ENCODE measurements at regions not wholly inside any gene's neighbourhood (a gene's known extent, or its start where the extent isn't known, plus 50 kb on each side); places are given as distances from the start of the nearest gene placed in this dataset.

DNA sequence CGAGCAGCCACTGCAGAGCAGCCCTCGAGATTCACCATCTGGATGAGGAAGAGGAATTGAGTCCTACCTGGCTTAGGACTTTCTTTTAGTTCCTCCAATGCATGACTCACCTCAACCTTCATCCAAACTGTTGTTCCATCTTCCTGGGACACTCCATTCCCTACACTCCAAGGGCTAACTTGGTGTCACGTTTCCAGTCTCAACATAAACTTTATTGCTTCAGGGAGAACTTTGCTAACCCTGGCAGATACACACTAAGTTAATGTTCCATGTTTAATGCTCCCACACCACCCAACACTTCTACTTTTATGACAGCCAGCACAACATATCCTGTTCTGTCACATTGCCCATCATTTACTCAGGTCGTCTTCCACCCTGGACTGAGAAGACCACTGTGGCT lies 164.4 kb downstream of the RBM26 start:
- H2AFZ ChIP-seq (ENCODE audit: low read depth, low read length): no peak overlapping the region
- H3K27ac ChIP-seq (ENCODE audit: low read length): no peak overlapping the region

DNA sequence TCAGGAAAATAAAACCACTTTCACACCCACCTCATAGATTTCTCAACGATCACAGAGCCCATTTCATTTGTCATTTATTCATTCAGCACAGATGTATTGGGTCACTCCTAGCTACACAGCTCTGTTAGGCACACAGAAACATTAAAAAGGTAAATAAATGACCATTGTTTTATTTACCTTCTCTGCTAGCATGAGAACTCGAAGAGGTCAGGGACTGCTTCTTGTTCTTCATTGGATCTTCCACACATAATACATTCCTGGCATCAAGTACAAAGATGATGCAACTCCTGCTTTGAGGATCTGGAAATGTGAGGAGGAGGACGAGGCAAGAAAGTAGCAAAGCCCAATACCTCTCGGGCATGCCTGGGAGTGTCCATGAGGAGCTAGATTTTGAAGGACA lies 168.1 kb downstream of the RBM26 start:
- no peaks in the 10 kb centered on the region for H3K79me2 ChIP-seq (replicated peaks; ENCODE audit: insufficient read depth, low read length)
- no peak overlapping the region for H3K9ac ChIP-seq (ENCODE audit: low read length)
- no peaks in the 10 kb centered on the region for H3K9me2 ChIP-seq (ENCODE audit: insufficient read depth, low read length)
- H3K27ac ChIP-seq (ENCODE audit: low read length): no peak overlapping the region
- H3F3A ChIP-seq (ENCODE audit: insufficient read depth, low read length, poor library complexity, severe bottlenecking): no peaks in the 10 kb centered on the region
- no peak overlapping the region for H3K4me2 ChIP-seq (ENCODE audit: low read length)
- H3K4me3 ChIP-seq (ENCODE audit: low read length): no peak overlapping the region
- no peaks in the 10 kb centered on the region for H3K36me3 ChIP-seq (ENCODE audit: insufficient read depth, low read length)
- no peaks in the 10 kb centered on the region for H4K20me1 ChIP-seq (ENCODE audit: insufficient read depth)
- no peaks in the 10 kb centered on the region for H3K27me3 ChIP-seq (ENCODE audit: insufficient read depth, low read depth, low read length)
- TF ChIP-seq SMC3 (conservative IDR thresholded peaks at IDR 0.05; ENCODE audit: poor library complexity) (no peak), EP300 (conservative IDR thresholded peaks at IDR 0.05; ENCODE audit: poor library complexity, severe bottlenecking) (no peak), RAD21 (conservative IDR thresholded peaks at IDR 0.05) (no peak), MXI1 (conservative IDR thresholded peaks at IDR 0.05; ENCODE audit: poor library complexity, severe bottlenecking) (no peak), TAF1 (IDR thresholded peaks at IDR 0.05; ENCODE audit: low read depth) (no peak), EZH2 (IDR thresholded peaks at IDR 0.05; ENCODE audit: borderline replicate concordance, insufficient read depth, low read length, poor library complexity, severe bottlenecking) (no peak), POLR2AphosphoS5 (IDR thresholded peaks at IDR 0.05) (no peak)
- TF ChIP-seq, protein P1, sequence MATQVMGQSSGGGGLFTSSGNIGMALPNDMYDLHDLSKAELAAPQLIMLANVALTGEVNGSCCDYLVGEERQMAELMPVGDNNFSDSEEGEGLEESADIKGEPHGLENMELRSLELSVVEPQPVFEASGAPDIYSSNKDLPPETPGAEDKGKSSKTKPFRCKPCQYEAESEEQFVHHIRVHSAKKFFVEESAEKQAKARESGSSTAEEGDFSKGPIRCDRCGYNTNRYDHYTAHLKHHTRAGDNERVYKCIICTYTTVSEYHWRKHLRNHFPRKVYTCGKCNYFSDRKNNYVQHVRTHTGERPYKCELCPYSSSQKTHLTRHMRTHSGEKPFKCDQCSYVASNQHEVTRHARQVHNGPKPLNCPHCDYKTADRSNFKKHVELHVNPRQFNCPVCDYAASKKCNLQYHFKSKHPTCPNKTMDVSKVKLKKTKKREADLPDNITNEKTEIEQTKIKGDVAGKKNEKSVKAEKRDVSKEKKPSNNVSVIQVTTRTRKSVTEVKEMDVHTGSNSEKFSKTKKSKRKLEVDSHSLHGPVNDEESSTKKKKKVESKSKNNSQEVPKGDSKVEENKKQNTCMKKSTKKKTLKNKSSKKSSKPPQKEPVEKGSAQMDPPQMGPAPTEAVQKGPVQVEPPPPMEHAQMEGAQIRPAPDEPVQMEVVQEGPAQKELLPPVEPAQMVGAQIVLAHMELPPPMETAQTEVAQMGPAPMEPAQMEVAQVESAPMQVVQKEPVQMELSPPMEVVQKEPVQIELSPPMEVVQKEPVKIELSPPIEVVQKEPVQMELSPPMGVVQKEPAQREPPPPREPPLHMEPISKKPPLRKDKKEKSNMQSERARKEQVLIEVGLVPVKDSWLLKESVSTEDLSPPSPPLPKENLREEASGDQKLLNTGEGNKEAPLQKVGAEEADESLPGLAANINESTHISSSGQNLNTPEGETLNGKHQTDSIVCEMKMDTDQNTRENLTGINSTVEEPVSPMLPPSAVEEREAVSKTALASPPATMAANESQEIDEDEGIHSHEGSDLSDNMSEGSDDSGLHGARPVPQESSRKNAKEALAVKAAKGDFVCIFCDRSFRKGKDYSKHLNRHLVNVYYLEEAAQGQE (IDR thresholded peaks at IDR 0.05; ENCODE audit: borderline replicate concordance): no peak
- TF ChIP-seq, protein P2, sequence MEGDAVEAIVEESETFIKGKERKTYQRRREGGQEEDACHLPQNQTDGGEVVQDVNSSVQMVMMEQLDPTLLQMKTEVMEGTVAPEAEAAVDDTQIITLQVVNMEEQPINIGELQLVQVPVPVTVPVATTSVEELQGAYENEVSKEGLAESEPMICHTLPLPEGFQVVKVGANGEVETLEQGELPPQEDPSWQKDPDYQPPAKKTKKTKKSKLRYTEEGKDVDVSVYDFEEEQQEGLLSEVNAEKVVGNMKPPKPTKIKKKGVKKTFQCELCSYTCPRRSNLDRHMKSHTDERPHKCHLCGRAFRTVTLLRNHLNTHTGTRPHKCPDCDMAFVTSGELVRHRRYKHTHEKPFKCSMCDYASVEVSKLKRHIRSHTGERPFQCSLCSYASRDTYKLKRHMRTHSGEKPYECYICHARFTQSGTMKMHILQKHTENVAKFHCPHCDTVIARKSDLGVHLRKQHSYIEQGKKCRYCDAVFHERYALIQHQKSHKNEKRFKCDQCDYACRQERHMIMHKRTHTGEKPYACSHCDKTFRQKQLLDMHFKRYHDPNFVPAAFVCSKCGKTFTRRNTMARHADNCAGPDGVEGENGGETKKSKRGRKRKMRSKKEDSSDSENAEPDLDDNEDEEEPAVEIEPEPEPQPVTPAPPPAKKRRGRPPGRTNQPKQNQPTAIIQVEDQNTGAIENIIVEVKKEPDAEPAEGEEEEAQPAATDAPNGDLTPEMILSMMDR (IDR thresholded peaks at IDR 0.05; ENCODE audit: poor library complexity, severe bottlenecking): no peak
- no peak overlapping the region for H2AFZ ChIP-seq (ENCODE audit: low read depth, low read length)
- no peaks in the 10 kb centered on the region for H3K9me3 ChIP-seq (ENCODE audit: low read length)

More for the DNA sequence above, 164.4 kb downstream of the RBM26 start:
- H3K9me3 ChIP-seq (ENCODE audit: low read length): no peaks in the 10 kb centered on the region
- no peak overlapping the region for H3K4me2 ChIP-seq (ENCODE audit: low read length)
- H4K20me1 ChIP-seq (ENCODE audit: insufficient read depth): no peaks in the 10 kb centered on the region
- H3K79me2 ChIP-seq (replicated peaks; ENCODE audit: insufficient read depth, low read length): no peaks in the 10 kb centered on the region
- no peaks in the 10 kb centered on the region for H3F3A ChIP-seq (ENCODE audit: insufficient read depth, low read length, poor library complexity, severe bottlenecking)
- TF ChIP-seq EP300 (conservative IDR thresholded peaks at IDR 0.05; ENCODE audit: poor library complexity, severe bottlenecking) (no peak), RAD21 (conservative IDR thresholded peaks at IDR 0.05) (no peak), TAF1 (IDR thresholded peaks at IDR 0.05; ENCODE audit: low read depth) (no peak), SMC3 (conservative IDR thresholded peaks at IDR 0.05; ENCODE audit: poor library complexity) (no peak), MXI1 (conservative IDR thresholded peaks at IDR 0.05; ENCODE audit: poor library complexity, severe bottlenecking) (no peak), EZH2 (IDR thresholded peaks at IDR 0.05; ENCODE audit: borderline replicate concordance, insufficient read depth, low read length, poor library complexity, severe bottlenecking) (no peak), POLR2AphosphoS5 (IDR thresholded peaks at IDR 0.05) (no peak)
- TF ChIP-seq, protein P2 (IDR thresholded peaks at IDR 0.05; ENCODE audit: poor library complexity, severe bottlenecking): no peak
- TF ChIP-seq, protein P1 (IDR thresholded peaks at IDR 0.05; ENCODE audit: borderline replicate concordance): no peak
- no peak overlapping the region for H3K4me3 ChIP-seq (ENCODE audit: low read length)
- no peaks in the 10 kb centered on the region for H3K36me3 ChIP-seq (ENCODE audit: insufficient read depth, low read length)
- H3K9me2 ChIP-seq (ENCODE audit: insufficient read depth, low read length): no peaks in the 10 kb centered on the region
- no peaks in the 10 kb centered on the region for H3K27me3 ChIP-seq (ENCODE audit: insufficient read depth, low read depth, low read length)
- no peak overlapping the region for H3K9ac ChIP-seq (ENCODE audit: low read length)
